MM.1S (cell line): ENCODE measurements at regions not wholly inside any gene's neighbourhood (a gene's known extent, or its start where the extent isn't known, plus 50 kb on each side); places are given as distances from the start of the nearest gene placed in this dataset.

Experiments used
- CTCF ChIP-seq: fragments of 300-600 bp; sonication (generic); IDR thresholded peaks from 2 replicates; pipeline ENCODE4 v1.5.1; 2016; ENCODE audit warnings: antibody characterized with exemption, low read length, mixed read lengths
- EZH2 ChIP-seq: fragments of 300-600 bp; sonication (generic); optimal IDR thresholded peaks from 2 replicates; pipeline ENCODE3; 2017; ENCODE audit warnings: low read depth, mild to moderate bottlenecking, antibody characterized with exemption, low read length, mixed read lengths
- EZH2phosphoT487 ChIP-seq: fragments of 300-600 bp; sonication (generic); IDR thresholded peaks from 2 replicates; pipeline ENCODE4 v1.6.1; 2018; ENCODE audit warnings: antibody characterized with exemption, low read length

- TF ChIP-seq CTCF (no peak), EZH2 (no peak), EZH2phosphoT487 (no peak)
Measured at GRCh38 chr13:109593230-109593629, 193.2 kb downstream of the IRS2 start.
